ENCODE measurements at regions not wholly inside any gene's neighbourhood (a gene's known extent, or its start where the extent isn't known, plus 50 kb on each side); places are given as distances from the start of the nearest gene placed in this dataset.

GRCh38 chr19:30920222-30920621 is 429.0 kb downstream of the TSHZ3 start:
- Histone ChIP-seq H3K4me3 (no peak overlapping the region), H3K36me3 (no peaks in the 10 kb centered on the region), H3K9me3 (no peaks in the 10 kb centered on the region), H3K27me3 (peaks cover 33% of the 10 kb centered on the region), H3K4me1 (no peaks in the 10 kb centered on the region), H3K27ac (no peak overlapping the region)
- TF ChIP-seq POLR2AphosphoS5 (IDR thresholded peaks at IDR 0.05): no peak
- TF ChIP-seq POLR2A (IDR thresholded peaks at IDR 0.05): no peak
- TF ChIP-seq CTCF (IDR thresholded peaks at IDR 0.05): no peak
- no peak for TF ChIP-seq EP300 (IDR thresholded peaks at IDR 0.05)
- no peak for ATAC-seq
- WGBS, 2 donors (ENCODE audit: low coverage in 1 of 2): 68 to 78% methylated on average over 8 of the region's 11 CpGs

- Histone ChIP-seq H3K27me3 (peaks cover 33% of the 10 kb centered on the region), H3K9me3 (no peaks in the 10 kb centered on the region), H3K4me3 (no peak overlapping the region), H3K4me1 (no peaks in the 10 kb centered on the region), H3K27ac (no peak overlapping the region), H3K36me3 (no peaks in the 10 kb centered on the region)
- 67 to 71% methylated on average over 1 of the region's 1 CpG for WGBS, 2 donors (ENCODE audit: low coverage in 1 of 2)
- no peak for ATAC-seq
- TF ChIP-seq EP300 (IDR thresholded peaks at IDR 0.05): no peak
- TF ChIP-seq POLR2AphosphoS5 (IDR thresholded peaks at IDR 0.05): no peak
- TF ChIP-seq CTCF (IDR thresholded peaks at IDR 0.05): no peak
- TF ChIP-seq POLR2A (IDR thresholded peaks at IDR 0.05): no peak
Measured at GRCh38 chr19:30919737-30920136, 429.5 kb downstream of the TSHZ3 start.

- Histone ChIP-seq H3K4me3 (no peak overlapping the region), H3K9me3 (no peaks in the 10 kb centered on the region), H3K36me3 (no peaks in the 10 kb centered on the region), H3K4me1 (no peaks in the 10 kb centered on the region), H3K27me3 (peaks cover 32% of the 10 kb centered on the region), H3K27ac (no peak overlapping the region)
- ATAC-seq: no peak
- WGBS, 2 donors (ENCODE audit: low coverage in 1 of 2): 32 to 55% methylated on average over 2 of the region's 9 CpGs
- no peak for TF ChIP-seq POLR2AphosphoS5 (IDR thresholded peaks at IDR 0.05)
- TF ChIP-seq EP300 (IDR thresholded peaks at IDR 0.05): no peak
- TF ChIP-seq POLR2A (IDR thresholded peaks at IDR 0.05): no peak
- no peak for TF ChIP-seq CTCF (IDR thresholded peaks at IDR 0.05)
Measured at GRCh38 chr19:30916238-30916637, 433.0 kb downstream of the TSHZ3 start.

- WGBS, 2 donors (ENCODE audit: low coverage in 1 of 2): 50 to 88% methylated on average over 1 of the region's 3 CpGs
- ATAC-seq: no peak
- TF ChIP-seq CTCF (IDR thresholded peaks at IDR 0.05) (no peak), EP300 (IDR thresholded peaks at IDR 0.05) (no peak), POLR2A (IDR thresholded peaks at IDR 0.05) (no peak), POLR2AphosphoS5 (IDR thresholded peaks at IDR 0.05) (no peak)
Measured at GRCh38 chr19:30911491-30911890, 437.7 kb downstream of the TSHZ3 start.

GRCh38 chr19:30910485-30911240 is 438.6 kb downstream of the TSHZ3 start:
- no peaks in the 10 kb centered on the region for H3K4me1 ChIP-seq
- no peaks in the 10 kb centered on the region for H3K36me3 ChIP-seq
- TF ChIP-seq POLR2AphosphoS5 (IDR thresholded peaks at IDR 0.05) (no peak), EP300 (IDR thresholded peaks at IDR 0.05) (no peak), CTCF (IDR thresholded peaks at IDR 0.05) (no peak), POLR2A (IDR thresholded peaks at IDR 0.05) (no peak)
- H3K27me3 ChIP-seq: peaks cover 4% of the 10 kb centered on the region
- WGBS, 2 donors (ENCODE audit: low coverage in 1 of 2): 77 to 83% methylated on average over 6 to 12 of the region's 16 CpGs
- H3K4me3 ChIP-seq: no peak overlapping the region
- no peak overlapping the region for H3K27ac ChIP-seq
- H3K9me3 ChIP-seq: no peaks in the 10 kb centered on the region
- no peak for ATAC-seq

More at GRCh38 chr19:30911491-30911890, 437.7 kb downstream of the TSHZ3 start:
- H3K4me3 ChIP-seq: no peak overlapping the region
- no peaks in the 10 kb centered on the region for H3K36me3 ChIP-seq
- no peak overlapping the region for H3K27ac ChIP-seq
- no peaks in the 10 kb centered on the region for H3K4me1 ChIP-seq
- H3K27me3 ChIP-seq: peaks cover 9% of the 10 kb centered on the region
- H3K9me3 ChIP-seq: no peaks in the 10 kb centered on the region

All from gastroesophageal sphincter (tissue), 4 donors.